Inferior parietal cortex (tissue), 1 donor: ENCODE measurements at regions not wholly inside any gene's neighbourhood (a gene's known extent, or its start where the extent isn't known, plus 50 kb on each side); places are given as distances from the start of the nearest gene placed in this dataset.
"Not testable (repeated sequence)": the region's sequence is repeated elsewhere in the genome, so short reads cannot be mapped to it uniquely, and the experiment has no call there.

Experiments used
- DNase-seq: peaks from one replicate; pipeline ENCODE4 v3.0.0-alpha.2; 2016; ENCODE audit errors: extremely low spot score

GRCh38 chr18:11511434-11512095, 97.8 kb upstream of the SLC35G4 start:
- DNase-seq: no peak

GRCh38 chr18:11506856-11507255, 102.5 kb upstream of the SLC35G4 start:
- no peak for DNase-seq

GRCh38 chr18:11505993-11506392, 103.4 kb upstream of the SLC35G4 start:
- DNase-seq: no peak

- DNase-seq: no peak
Measured at GRCh38 chr18:11504962-11505361, 104.4 kb upstream of the SLC35G4 start.

- no peak for DNase-seq
Measured at GRCh38 chr18:11502368-11502767, 107.0 kb upstream of the SLC35G4 start.

- no peak for DNase-seq
Measured at GRCh38 chr18:11501352-11501751, 108.0 kb upstream of the SLC35G4 start.

GRCh38 chr18:11500153-11501122, 109.0 kb upstream of the SLC35G4 start:
- no peak for DNase-seq

GRCh38 chr18:11498821-11499220, 110.6 kb upstream of the SLC35G4 start:
- DNase-seq: no peak

- DNase-seq: no peak
Measured at GRCh38 chr18:11497585-11497984, 111.8 kb upstream of the SLC35G4 start.

GRCh38 chr18:11496526-11497172, 112.7 kb upstream of the SLC35G4 start:
- no peak for DNase-seq

GRCh38 chr18:11495441-11495840, 114.0 kb upstream of the SLC35G4 start:
- no peak for DNase-seq

GRCh38 chr18:11494107-11494506, 115.3 kb upstream of the SLC35G4 start:
- DNase-seq: no peak

GRCh38 chr18:11489266-11489899, 120.0 kb upstream of the SLC35G4 start:
- no peak for DNase-seq

- DNase-seq: no peak
Measured at GRCh38 chr18:11488175-11488574, 121.2 kb upstream of the SLC35G4 start.

GRCh38 chr18:11487390-11487789, 122.0 kb upstream of the SLC35G4 start:
- DNase-seq: no peak

GRCh38 chr18:11482271-11482670, 127.1 kb upstream of the SLC35G4 start:
- no peak for DNase-seq

GRCh38 chr18:11480692-11481091, 128.7 kb upstream of the SLC35G4 start:
- DNase-seq: no peak

- not testable (repeated sequence) for DNase-seq
Measured at GRCh38 chr18:11479031-11479430, 130.4 kb upstream of the SLC35G4 start.

- peak; percentile 4 for DNase-seq
Measured at GRCh38 chr18:11470941-11471340, 138.5 kb upstream of the SLC35G4 start.

GRCh38 chr18:11468617-11469016, 140.8 kb upstream of the SLC35G4 start:
- no peak for DNase-seq

- DNase-seq: no peak
Measured at GRCh38 chr18:11468120-11468519, 141.3 kb upstream of the SLC35G4 start.

GRCh38 chr18:11467611-11468010, 141.8 kb upstream of the SLC35G4 start:
- no peak for DNase-seq
